Tibial artery (tissue), 4 donors: ENCODE measurements at regions not wholly inside any gene's neighbourhood (a gene's known extent, or its start where the extent isn't known, plus 50 kb on each side); places are given as distances from the start of the nearest gene placed in this dataset.

Source experiments
- DNase-seq, 2 donors: peaks; one replicate each; pipeline ENCODE4 v3.0.0-alpha.2; 2019
- H3K27ac ChIP-seq, 2 donors: fragments of 200-600 bp; sonication (generic) in 1 of 2; 1 replicate in 1 of 2; 2 replicates in 1 of 2; pipeline ENCODE4 v1.5.1; 2018 to 2019; ENCODE audit warnings: mild to moderate bottlenecking in 1 of 2
- H3K27me3 ChIP-seq, 2 donors: fragments of 200-600 bp; sonication (generic) in 1 of 2; one replicate each; pipeline versions ENCODE4 v1.5.1 to v1.6.0; 2016 to 2019
- H3K36me3 ChIP-seq, 3 donors: fragments of 200-600 bp; sonication (generic) in 2 of 3; one replicate each; pipeline ENCODE4 v1.5.1; 2016 to 2019; ENCODE audit warnings: mild to moderate bottlenecking in 2 of 3
- H3K4me1 ChIP-seq, 4 donors: fragments of 200-600 bp; sonication (generic) in 2 of 4; 1 replicate in 3 of 4; 2 replicates in 1 of 4; pipeline ENCODE4 v1.5.1; 2016 to 2019
- H3K4me3 ChIP-seq, 2 donors: fragments of 200-600 bp; sonication (generic) in 1 of 2; 1 replicate in 1 of 2; 2 replicates in 1 of 2; pipeline ENCODE4 v1.5.1; 2018 to 2019; ENCODE audit warnings: mild to moderate bottlenecking in 2 of 2
- H3K9me3 ChIP-seq, 3 donors: fragments of 200-600 bp; sonication (generic) in 1 of 3; one replicate each; pipeline ENCODE4 v1.5.1; 2016 to 2019
- CTCF ChIP-seq, 2 experiments: fragments of 200-600 bp in 1 of 2; fragments of 450-650 bp in 1 of 2; IDR thresholded peaks; one replicate each; pipeline ENCODE4 v1.5.1; 2017 to 2019; ENCODE audit warnings: antibody characterized with exemption in 2 of 2, mild to moderate bottlenecking in 1 of 2, moderate library complexity in 1 of 2
- intact Hi-C: fragments of 100-400 bp; cut with DNase I; formaldehyde crosslinking; loops from one replicate; pipeline ENCODE4 v1.15.0; 2023; ENCODE audit warnings: low total_unique reads

DNA sequence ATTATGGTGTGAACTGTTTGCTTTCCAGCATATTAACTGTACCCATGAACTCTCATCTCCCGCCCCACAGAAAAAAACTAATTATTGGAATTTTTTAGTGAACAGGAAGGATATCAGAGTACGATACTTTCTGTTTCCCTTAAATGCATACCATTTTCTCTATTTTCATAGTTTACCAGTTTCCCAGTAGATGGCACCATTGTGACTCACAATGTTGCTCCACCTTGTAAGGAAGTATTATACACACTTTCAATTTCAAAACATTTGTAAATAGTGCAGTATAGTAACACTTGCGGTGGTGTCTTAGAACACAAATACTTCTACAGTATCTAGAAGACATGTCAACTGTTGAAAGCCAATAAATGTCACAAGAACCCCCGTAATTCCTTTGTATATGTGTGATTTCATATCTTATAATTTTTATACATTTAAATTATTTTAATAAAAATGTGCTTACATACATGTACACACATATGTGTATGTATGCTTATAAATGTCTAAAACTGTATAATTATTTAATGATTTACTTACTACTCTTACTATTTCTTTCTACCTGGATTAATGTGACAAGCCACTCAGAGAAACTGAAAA is 167.3 kb downstream of the SLIT2 start:
- Histone ChIP-seq H3K36me3 (no peaks in the 10 kb centered on the region), H3K9me3 (no peaks in the 10 kb centered on the region), H3K4me1 (peaks cover 0 to 5% (median 0%) of the 10 kb centered on the region in 4 donors), H3K27ac (no peak overlapping the region), H3K4me3 (peak overlapping the region; percentile 39), H3K27me3 (no peaks in the 10 kb centered on the region)
- intact Hi-C loops = loop anchor here (10.0 kb wide), 1 partner anchor 266 kb away; no protein-coding TSS in a partner anchor
- DNase-seq = no peak
- peak; percentile 31 to 41 for TF ChIP-seq CTCF (IDR thresholded peaks at IDR 0.05)

DNA sequence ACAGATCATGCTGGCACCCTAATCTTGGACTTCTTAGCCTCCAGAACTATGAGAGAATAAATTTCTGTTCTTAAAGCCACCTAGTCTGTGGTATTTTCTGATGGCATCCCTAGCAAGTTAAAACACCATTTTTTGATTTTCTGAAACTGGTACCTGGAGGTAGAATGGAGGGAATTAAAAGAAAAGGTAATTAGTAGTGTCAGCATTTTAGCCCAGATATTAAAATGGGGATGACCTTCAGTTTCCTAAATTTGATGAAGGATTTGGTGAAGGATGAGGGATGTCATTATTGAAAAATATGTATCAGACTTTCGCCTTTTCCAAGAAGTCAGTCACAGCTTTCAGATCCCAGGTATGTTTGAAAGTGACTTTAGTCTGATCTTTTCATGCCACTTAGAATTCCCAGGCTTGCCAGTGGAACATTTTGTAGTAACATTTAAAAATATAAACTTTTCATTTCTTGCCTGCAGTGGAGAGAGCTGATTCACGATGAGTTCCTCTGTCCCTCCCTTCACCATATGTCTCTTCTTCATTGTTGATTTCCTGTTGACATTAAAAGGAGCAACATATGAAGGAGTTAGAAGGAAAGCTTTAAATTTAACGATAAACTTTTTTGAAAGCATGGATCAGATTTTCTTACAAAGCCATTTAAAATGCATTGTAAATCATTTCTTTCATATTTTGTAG is 169.4 kb downstream of the SLIT2 start:
- intact Hi-C loops = loop anchor here (5.0 to 10.0 kb wide), 2 partner anchors 114 to 354 kb away; no protein-coding TSS in a partner anchor
- H3K36me3 ChIP-seq = no peaks in the 10 kb centered on the region
- no peak for DNase-seq
- H3K4me3 ChIP-seq = no peak overlapping the region
- TF ChIP-seq CTCF (IDR thresholded peaks at IDR 0.05) = no peak
- H3K4me1 ChIP-seq = peaks cover 0 to 5% (median 0%) of the 10 kb centered on the region in 4 donors
- no peaks in the 10 kb centered on the region for H3K27me3 ChIP-seq
- no peaks in the 10 kb centered on the region for H3K9me3 ChIP-seq
- no peak overlapping the region for H3K27ac ChIP-seq

GRCh38 chr4:20421603-20421985 is 169.9 kb downstream of the SLIT2 start:
- Histone ChIP-seq H3K4me3 (no peak overlapping the region), H3K4me1 (peaks cover 0 to 5% (median 0%) of the 10 kb centered on the region in 4 donors), H3K36me3 (no peaks in the 10 kb centered on the region), H3K9me3 (no peaks in the 10 kb centered on the region), H3K27me3 (no peaks in the 10 kb centered on the region), H3K27ac (no peak overlapping the region)
- no peak for TF ChIP-seq CTCF (IDR thresholded peaks at IDR 0.05)
- intact Hi-C loops = loop anchor here (5.0 to 10.0 kb wide), 2 partner anchors 113 to 354 kb away; no protein-coding TSS in a partner anchor
- no peak for DNase-seq

GRCh38 chr4:20422398-20422797 is 170.7 kb downstream of the SLIT2 start:
- intact Hi-C loops = loop anchor here (5.0 to 10.0 kb wide), 2 partner anchors 112 to 355 kb away; no protein-coding TSS in a partner anchor
- Histone ChIP-seq H3K36me3 (no peaks in the 10 kb centered on the region), H3K4me3 (no peak overlapping the region), H3K27ac (no peak overlapping the region), H3K27me3 (no peaks in the 10 kb centered on the region), H3K4me1 (peaks cover 0 to 5% (median 0%) of the 10 kb centered on the region in 4 donors), H3K9me3 (no peaks in the 10 kb centered on the region)
- peak; percentile 32 to 37 for TF ChIP-seq CTCF (IDR thresholded peaks at IDR 0.05)
- no peak for DNase-seq

- Histone ChIP-seq H3K36me3 (no peaks in the 10 kb centered on the region), H3K9me3 (no peaks in the 10 kb centered on the region), H3K27me3 (no peaks in the 10 kb centered on the region), H3K27ac (no peak overlapping the region), H3K4me1 (peaks cover 0 to 5% (median 0%) of the 10 kb centered on the region in 4 donors), H3K4me3 (no peak overlapping the region)
- intact Hi-C loops = loop anchor here (5.0 to 10.0 kb wide), 2 partner anchors 111 to 356 kb away; no protein-coding TSS in a partner anchor
- TF ChIP-seq CTCF (IDR thresholded peaks at IDR 0.05) = no peak
- DNase-seq = no peak
Observed at GRCh38 chr4:20423420-20423819, 171.7 kb downstream of the SLIT2 start.
